SK-N-SH treated with all-trans-retinoic acid at 6 μM for 48 hours (cell line): ENCODE measurements at regions not wholly inside any gene's neighbourhood (a gene's known extent, or its start where the extent isn't known, plus 50 kb on each side); places are given as distances from the start of the nearest gene placed in this dataset.

Source experiments
- ATAC-seq: fragments of 200-7000 bp; cut with Tn5 transposase; 3 replicates; pipeline ENCODE4 v1.9.1; 2020; ENCODE audit warnings: mild to moderate bottlenecking, moderate library complexity
- ARNTL ChIP-seq: fragments of 450-650 bp; formaldehyde crosslinking; IDR thresholded peaks from 2 replicates; pipeline ENCODE4 v1.5.0; 2020; ENCODE audit warnings: low read depth, mild to moderate bottlenecking, moderate library complexity, borderline replicate concordance
- BACH2 ChIP-seq: fragments of 250-450 bp; sonication (Bioruptor Pico); IDR thresholded peaks from 2 replicates; pipeline ENCODE4 v1.9.0; 2021; ENCODE audit warnings: mild to moderate bottlenecking, borderline replicate concordance
- CREB5 ChIP-seq: fragments of 250-450 bp; sonication (Bioruptor Pico); IDR thresholded peaks from 2 replicates; pipeline ENCODE4 v1.5.1; 2020; ENCODE audit warnings: low read depth, mild to moderate bottlenecking, moderate library complexity
- CSDC2 ChIP-seq: fragments of 250-450 bp; sonication (Bioruptor Pico); IDR thresholded peaks from 2 replicates; pipeline ENCODE4 v1.5.0; 2020; ENCODE audit warnings: mild to moderate bottlenecking, moderate library complexity
- ESRRG ChIP-seq: fragments of 250-450 bp; sonication (Bioruptor Pico); IDR thresholded peaks from 2 replicates; pipeline ENCODE4 v1.6.1; 2021; ENCODE audit warnings: mild to moderate bottlenecking
- GLIS3 ChIP-seq: fragments of 250-450 bp; sonication (Bioruptor Pico); IDR thresholded peaks from 2 replicates; pipeline ENCODE4 v1.5.0; 2020; ENCODE audit warnings: mild to moderate bottlenecking, moderate library complexity
- ISL1 ChIP-seq: fragments of 250-450 bp; sonication (Bioruptor Pico); IDR thresholded peaks from 2 replicates; pipeline ENCODE4 v2.1.2; 2022; ENCODE audit warnings: mild to moderate bottlenecking, moderate library complexity
- PPARA ChIP-seq: fragments of 250-450 bp; sonication (Bioruptor Pico); IDR thresholded peaks from 2 replicates; pipeline ENCODE4 v1.5.0; 2020; ENCODE audit warnings: mild to moderate bottlenecking, borderline replicate concordance
- RARB ChIP-seq: fragments of 250-450 bp; sonication (Bioruptor Pico); IDR thresholded peaks from 2 replicates; pipeline ENCODE4 v1.8.0; 2021; ENCODE audit warnings: mild to moderate bottlenecking, moderate library complexity
- SNAI2 ChIP-seq: fragments of 250-450 bp; sonication (Bioruptor Pico); IDR thresholded peaks from 2 replicates; pipeline ENCODE4 v1.5.0; 2020; ENCODE audit warnings: mild to moderate bottlenecking, moderate library complexity
- TCF4 ChIP-seq: fragments of 250-450 bp; sonication (Bioruptor Pico); IDR thresholded peaks from 2 replicates; pipeline ENCODE4 v1.8.0; 2021; ENCODE audit warnings: mild to moderate bottlenecking, moderate library complexity, borderline replicate concordance
- TOX ChIP-seq: fragments of 250-450 bp; sonication (Bioruptor Pico); IDR thresholded peaks from 2 replicates; pipeline ENCODE4 v1.8.0; 2021; ENCODE audit warnings: mild to moderate bottlenecking, moderate library complexity, borderline replicate concordance
- TSHZ2 ChIP-seq: fragments of 250-450 bp; sonication (Bioruptor Pico); IDR thresholded peaks from 2 replicates; pipeline ENCODE4 v1.5.0; 2020; ENCODE audit warnings: mild to moderate bottlenecking, moderate library complexity
- ZC3H10 ChIP-seq: fragments of 250-450 bp; sonication (Bioruptor Pico); IDR thresholded peaks from 2 replicates; pipeline ENCODE4 v1.5.1; 2021; ENCODE audit warnings: mild to moderate bottlenecking, moderate library complexity
- ZFP3 ChIP-seq: fragments of 250-450 bp; sonication (Bioruptor Pico); IDR thresholded peaks from 2 replicates; pipeline ENCODE4 v1.5.0; 2020; ENCODE audit warnings: mild to moderate bottlenecking, moderate library complexity
- ZFP30 ChIP-seq: fragments of 450-650 bp; formaldehyde crosslinking; IDR thresholded peaks from 2 replicates; pipeline ENCODE4 v1.5.0; 2022; ENCODE audit warnings: mild to moderate bottlenecking, moderate library complexity
- ZNF565 ChIP-seq: fragments of 450-650 bp; formaldehyde crosslinking; conservative IDR thresholded peaks from 2 replicates; pipeline ENCODE4 v1.5.0; 2020; ENCODE audit warnings: low read depth, mild to moderate bottlenecking, moderate library complexity
- ZNF70 ChIP-seq: fragments of 450-650 bp; formaldehyde crosslinking; IDR thresholded peaks from 2 replicates; pipeline ENCODE4 v1.5.0; 2020; ENCODE audit warnings: mild to moderate bottlenecking, moderate library complexity
- ZNF8 ChIP-seq: fragments of 450-650 bp; formaldehyde crosslinking; IDR thresholded peaks from 2 replicates; pipeline ENCODE4 v1.5.0; 2020; ENCODE audit warnings: mild to moderate bottlenecking, moderate library complexity
- TF ChIP-seq, protein P1 (sequence below): fragments of 250-450 bp; sonication (Bioruptor Pico); IDR thresholded peaks from 2 replicates; pipeline ENCODE4 v1.8.0; 2020; ENCODE audit warnings: mild to moderate bottlenecking, moderate library complexity, borderline replicate concordance
- TF ChIP-seq, protein P2 (sequence below): fragments of 250-450 bp; sonication (Bioruptor Pico); IDR thresholded peaks from 2 replicates; pipeline ENCODE4 v1.5.1; 2021; ENCODE audit warnings: mild to moderate bottlenecking, moderate library complexity
- TF ChIP-seq, protein P3 (sequence below): fragments of 250-450 bp; sonication (Bioruptor Pico); IDR thresholded peaks from 2 replicates; pipeline ENCODE4 v1.8.0; 2021; ENCODE audit warnings: low read depth, mild to moderate bottlenecking, moderate library complexity, borderline replicate concordance

DNA sequence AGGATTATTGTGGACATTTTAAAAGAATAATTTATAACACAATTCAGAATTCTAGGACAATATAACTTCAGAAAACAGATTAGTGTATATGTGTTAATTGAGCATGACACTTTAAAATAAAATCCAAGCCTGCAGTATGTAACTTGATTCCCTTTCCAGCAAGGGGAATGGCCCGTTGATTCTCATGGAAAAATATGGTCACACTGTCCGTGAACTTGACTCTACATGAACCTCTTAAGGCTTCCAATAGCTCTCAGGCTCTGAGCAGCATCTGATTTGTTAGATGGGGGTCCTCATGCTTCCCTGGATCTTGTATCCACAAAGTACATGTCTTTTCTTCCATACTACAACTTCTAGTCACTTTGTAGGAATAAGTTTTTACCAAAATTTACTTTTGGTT is 85.5 kb upstream of the AKR1E2 start:
- ATAC-seq = no peak
- TF ChIP-seq, protein P1, sequence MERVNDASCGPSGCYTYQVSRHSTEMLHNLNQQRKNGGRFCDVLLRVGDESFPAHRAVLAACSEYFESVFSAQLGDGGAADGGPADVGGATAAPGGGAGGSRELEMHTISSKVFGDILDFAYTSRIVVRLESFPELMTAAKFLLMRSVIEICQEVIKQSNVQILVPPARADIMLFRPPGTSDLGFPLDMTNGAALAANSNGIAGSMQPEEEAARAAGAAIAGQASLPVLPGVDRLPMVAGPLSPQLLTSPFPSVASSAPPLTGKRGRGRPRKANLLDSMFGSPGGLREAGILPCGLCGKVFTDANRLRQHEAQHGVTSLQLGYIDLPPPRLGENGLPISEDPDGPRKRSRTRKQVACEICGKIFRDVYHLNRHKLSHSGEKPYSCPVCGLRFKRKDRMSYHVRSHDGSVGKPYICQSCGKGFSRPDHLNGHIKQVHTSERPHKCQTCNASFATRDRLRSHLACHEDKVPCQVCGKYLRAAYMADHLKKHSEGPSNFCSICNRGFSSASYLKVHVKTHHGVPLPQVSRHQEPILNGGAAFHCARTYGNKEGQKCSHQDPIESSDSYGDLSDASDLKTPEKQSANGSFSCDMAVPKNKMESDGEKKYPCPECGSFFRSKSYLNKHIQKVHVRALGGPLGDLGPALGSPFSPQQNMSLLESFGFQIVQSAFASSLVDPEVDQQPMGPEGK = no peak
- TF ChIP-seq TSHZ2 (CRISPR knock-in tag) (no peak), RARB (CRISPR knock-in tag) (no peak), BACH2 (no peak), GLIS3 (CRISPR knock-in tag) (no peak), ISL1 (no peak), ZFP30 (CRISPR knock-in tag) (no peak), CREB5 (CRISPR knock-in tag) (no peak), ZFP3 (CRISPR knock-in tag) (no peak), ZNF70 (CRISPR knock-in tag) (no peak), SNAI2 (CRISPR knock-in tag) (no peak), ZNF8 (CRISPR knock-in tag) (no peak), ESRRG (CRISPR knock-in tag) (no peak), ARNTL (CRISPR knock-in tag) (no peak), PPARA (CRISPR knock-in tag) (no peak), ZNF565 (CRISPR knock-in tag) (no peak)
- TF ChIP-seq, protein P2, sequence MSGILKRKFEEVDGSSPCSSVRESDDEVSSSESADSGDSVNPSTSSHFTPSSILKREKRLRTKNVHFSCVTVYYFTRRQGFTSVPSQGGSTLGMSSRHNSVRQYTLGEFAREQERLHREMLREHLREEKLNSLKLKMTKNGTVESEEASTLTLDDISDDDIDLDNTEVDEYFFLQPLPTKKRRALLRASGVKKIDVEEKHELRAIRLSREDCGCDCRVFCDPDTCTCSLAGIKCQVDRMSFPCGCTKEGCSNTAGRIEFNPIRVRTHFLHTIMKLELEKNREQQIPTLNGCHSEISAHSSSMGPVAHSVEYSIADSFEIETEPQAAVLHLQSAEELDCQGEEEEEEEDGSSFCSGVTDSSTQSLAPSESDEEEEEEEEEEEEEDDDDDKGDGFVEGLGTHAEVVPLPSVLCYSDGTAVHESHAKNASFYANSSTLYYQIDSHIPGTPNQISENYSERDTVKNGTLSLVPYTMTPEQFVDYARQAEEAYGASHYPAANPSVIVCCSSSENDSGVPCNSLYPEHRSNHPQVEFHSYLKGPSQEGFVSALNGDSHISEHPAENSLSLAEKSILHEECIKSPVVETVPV (CRISPR knock-in tag) = no peak
- TF ChIP-seq, protein P3, sequence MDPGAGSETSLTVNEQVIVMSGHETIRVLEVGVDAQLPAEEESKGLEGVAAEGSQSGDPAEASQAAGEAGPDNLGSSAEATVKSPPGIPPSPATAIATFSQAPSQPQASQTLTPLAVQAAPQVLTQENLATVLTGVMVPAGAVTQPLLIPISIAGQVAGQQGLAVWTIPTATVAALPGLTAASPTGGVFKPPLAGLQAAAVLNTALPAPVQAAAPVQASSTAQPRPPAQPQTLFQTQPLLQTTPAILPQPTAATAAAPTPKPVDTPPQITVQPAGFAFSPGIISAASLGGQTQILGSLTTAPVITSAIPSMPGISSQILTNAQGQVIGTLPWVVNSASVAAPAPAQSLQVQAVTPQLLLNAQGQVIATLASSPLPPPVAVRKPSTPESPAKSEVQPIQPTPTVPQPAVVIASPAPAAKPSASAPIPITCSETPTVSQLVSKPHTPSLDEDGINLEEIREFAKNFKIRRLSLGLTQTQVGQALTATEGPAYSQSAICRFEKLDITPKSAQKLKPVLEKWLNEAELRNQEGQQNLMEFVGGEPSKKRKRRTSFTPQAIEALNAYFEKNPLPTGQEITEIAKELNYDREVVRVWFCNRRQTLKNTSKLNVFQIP (CRISPR knock-in tag) = no peak

GRCh38 chr10:4736608-4737007 is 89.4 kb upstream of the AKR1E2 start:
- TF ChIP-seq TSHZ2 (CRISPR knock-in tag) = no peak
- TF ChIP-seq ZC3H10 (CRISPR knock-in tag) = no peak
- TF ChIP-seq RARB (CRISPR knock-in tag) = no peak
- TF ChIP-seq GLIS3 (CRISPR knock-in tag) = no peak
- no peak for TF ChIP-seq ESRRG (CRISPR knock-in tag)
- TF ChIP-seq, protein P2 (CRISPR knock-in tag) = no peak
- TF ChIP-seq TOX (CRISPR knock-in tag) = no peak
- no peak for TF ChIP-seq ZNF565 (CRISPR knock-in tag)
- TF ChIP-seq TCF4 (CRISPR knock-in tag) = no peak
- no peak for TF ChIP-seq CSDC2 (CRISPR knock-in tag)
- TF ChIP-seq BACH2 = no peak
- TF ChIP-seq, protein P3 (CRISPR knock-in tag) = no peak
- TF ChIP-seq CREB5 (CRISPR knock-in tag) = no peak
- no peak for ATAC-seq
